NB4 (cell line): ENCODE measurements at regions not wholly inside any gene's neighbourhood (a gene's known extent, or its start where the extent isn't known, plus 50 kb on each side); places are given as distances from the start of the nearest gene placed in this dataset.

Experiments used
- DNase-seq: peaks from one replicate; pipeline ENCODE4 v3.0.0; 2010; ENCODE audit warnings: low read depth
- H3K4me3 ChIP-seq: one replicate; pipeline ENCODE4 v1.5.1; 2011; ENCODE audit warnings: mild to moderate bottlenecking, low read depth, low read length, moderate library complexity
- CTCF ChIP-seq: IDR thresholded peaks from one replicate; pipeline ENCODE4 v1.5.1; 2012; ENCODE audit warnings: low read depth, low read length
- MAX ChIP-seq: IDR thresholded peaks from 2 replicates; pipeline ENCODE4 v1.6.1; 2011; ENCODE audit warnings: low read depth, low read length
- MYC ChIP-seq: IDR thresholded peaks from 2 replicates; pipeline ENCODE4 v1.6.1; 2011; ENCODE audit warnings: low read depth, low read length
- POLR2A ChIP-seq: IDR thresholded peaks from 2 replicates; pipeline ENCODE4 v1.6.1; 2011; ENCODE audit warnings: mild to moderate bottlenecking; ENCODE audit not compliant: insufficient read length; ENCODE audit errors: extremely low read depth

DNA sequence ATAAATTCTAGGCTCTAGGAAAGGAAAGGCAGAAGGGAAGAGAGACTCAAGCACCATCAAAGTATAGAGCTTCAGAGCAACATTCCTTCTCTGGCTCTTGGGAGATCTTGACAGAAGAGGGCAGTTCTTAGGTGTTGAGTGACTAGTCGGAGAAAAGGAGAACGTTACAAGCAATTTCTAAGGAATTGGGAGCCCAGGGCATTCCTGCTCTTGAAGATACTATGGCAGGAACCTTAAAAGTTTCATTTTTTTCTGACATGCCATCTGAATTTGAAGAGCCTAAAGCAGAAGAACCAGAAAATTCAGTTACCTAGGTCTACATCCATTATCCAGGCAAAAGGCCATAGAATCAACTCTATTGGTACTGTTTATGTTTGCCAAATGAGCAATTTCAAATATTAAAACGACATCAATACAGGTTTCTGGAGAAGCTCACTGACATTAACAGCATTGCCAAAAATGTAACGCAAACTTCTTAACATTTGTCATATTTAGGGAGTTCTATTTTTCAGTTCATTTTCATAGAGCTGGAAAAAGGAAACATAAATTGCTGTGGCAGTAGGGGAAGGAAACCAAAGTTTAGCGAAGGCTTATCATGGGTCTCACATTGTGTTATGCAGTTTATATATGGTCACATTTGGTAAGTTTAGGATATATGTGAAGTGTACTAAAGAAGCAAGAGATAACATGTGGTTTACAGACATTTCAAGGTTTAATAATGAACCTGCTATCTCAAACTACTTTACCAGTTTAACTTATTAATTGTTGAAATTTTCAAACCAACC, 210.1 kb upstream of the NRIP1 start:
- H3K4me3 ChIP-seq, result no peak overlapping the region

GRCh38 chr21:15275615-15276235, 210.9 kb upstream of the NRIP1 start:
- no peak overlapping the region for H3K4me3 ChIP-seq
- TF ChIP-seq MAX (no peak), MYC (no peak), POLR2A (no peak), CTCF (no peak)
- no peak for DNase-seq

More for the DNA sequence above, 210.1 kb upstream of the NRIP1 start:
- no peak for TF ChIP-seq MYC
- no peak for DNase-seq

GRCh38 chr21:15276243-15276642, 211.4 kb upstream of the NRIP1 start:
- TF ChIP-seq CTCF, result no peak
- no peak for TF ChIP-seq MAX
- no peak for TF ChIP-seq MYC
- no peak for TF ChIP-seq POLR2A
- H3K4me3 ChIP-seq, result no peak overlapping the region
- no peak for DNase-seq

GRCh38 chr21:15277466-15277865, 212.7 kb upstream of the NRIP1 start:
- TF ChIP-seq MYC, result no peak
- TF ChIP-seq POLR2A, result no peak
- no peak for TF ChIP-seq MAX
- TF ChIP-seq CTCF, result no peak
- H3K4me3 ChIP-seq, result no peak overlapping the region
- no peak for DNase-seq

GRCh38 chr21:15278279-15278678, 213.5 kb upstream of the NRIP1 start:
- DNase-seq, result no peak
- H3K4me3 ChIP-seq, result no peak overlapping the region
- no peak for TF ChIP-seq CTCF
- no peak for TF ChIP-seq POLR2A
- no peak for TF ChIP-seq MAX
- TF ChIP-seq MYC, result no peak

DNA sequence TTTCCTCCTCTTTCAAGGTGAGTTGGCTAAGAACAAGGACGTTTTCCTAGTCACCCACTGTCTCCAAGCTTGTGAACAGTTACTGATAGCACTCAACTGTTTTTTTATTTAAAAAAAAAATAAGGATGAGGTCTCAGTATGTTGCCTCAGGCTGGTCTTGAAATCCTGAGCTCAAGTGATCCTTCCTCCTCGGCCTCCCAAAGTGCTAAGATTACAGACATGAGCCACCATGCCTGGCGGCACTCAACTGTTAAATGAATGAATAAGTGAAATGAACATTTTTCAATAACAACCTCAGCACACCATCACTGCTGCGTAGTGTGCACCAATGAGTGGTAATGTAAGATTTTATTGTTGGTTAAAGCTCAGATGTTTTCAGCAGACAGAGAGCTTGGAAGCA, 214.1 kb upstream of the NRIP1 start:
- no peak overlapping the region for H3K4me3 ChIP-seq
- TF ChIP-seq POLR2A (no peak), CTCF (no peak), MAX (no peak), MYC (no peak)
- no peak for DNase-seq
